ENCODE measurements at regions not wholly inside any gene's neighbourhood (a gene's known extent, or its start where the extent isn't known, plus 50 kb on each side); places are given as distances from the start of the nearest gene placed in this dataset.
A peak's percentile ranks its signal among the peaks of the same experiment; 100 is the strongest.

GRCh38 chr10:94052866-94053791, 59.4 kb downstream of the PLCE1 start:
- DNase-seq: peak; percentile 43
- TF ChIP-seq, protein P1, sequence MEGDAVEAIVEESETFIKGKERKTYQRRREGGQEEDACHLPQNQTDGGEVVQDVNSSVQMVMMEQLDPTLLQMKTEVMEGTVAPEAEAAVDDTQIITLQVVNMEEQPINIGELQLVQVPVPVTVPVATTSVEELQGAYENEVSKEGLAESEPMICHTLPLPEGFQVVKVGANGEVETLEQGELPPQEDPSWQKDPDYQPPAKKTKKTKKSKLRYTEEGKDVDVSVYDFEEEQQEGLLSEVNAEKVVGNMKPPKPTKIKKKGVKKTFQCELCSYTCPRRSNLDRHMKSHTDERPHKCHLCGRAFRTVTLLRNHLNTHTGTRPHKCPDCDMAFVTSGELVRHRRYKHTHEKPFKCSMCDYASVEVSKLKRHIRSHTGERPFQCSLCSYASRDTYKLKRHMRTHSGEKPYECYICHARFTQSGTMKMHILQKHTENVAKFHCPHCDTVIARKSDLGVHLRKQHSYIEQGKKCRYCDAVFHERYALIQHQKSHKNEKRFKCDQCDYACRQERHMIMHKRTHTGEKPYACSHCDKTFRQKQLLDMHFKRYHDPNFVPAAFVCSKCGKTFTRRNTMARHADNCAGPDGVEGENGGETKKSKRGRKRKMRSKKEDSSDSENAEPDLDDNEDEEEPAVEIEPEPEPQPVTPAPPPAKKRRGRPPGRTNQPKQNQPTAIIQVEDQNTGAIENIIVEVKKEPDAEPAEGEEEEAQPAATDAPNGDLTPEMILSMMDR (IDR thresholded peaks at IDR 0.05): no peak
- peak overlapping the region; percentile 43 for H3K4me3 Mint-ChIP-seq
- peaks cover 6% of the 10 kb centered on the region for H3K27me3 Mint-ChIP-seq (ENCODE audit: insufficient read depth)
- peak overlapping the region; percentile 63 for H3K27ac Mint-ChIP-seq
- no peaks in the 10 kb centered on the region for H3K36me3 Mint-ChIP-seq (ENCODE audit: low read depth)
- H3K9me3 Mint-ChIP-seq: no peaks in the 10 kb centered on the region
- peaks cover 21% of the 10 kb centered on the region for H3K4me1 Mint-ChIP-seq (ENCODE audit: low read depth)

DNA sequence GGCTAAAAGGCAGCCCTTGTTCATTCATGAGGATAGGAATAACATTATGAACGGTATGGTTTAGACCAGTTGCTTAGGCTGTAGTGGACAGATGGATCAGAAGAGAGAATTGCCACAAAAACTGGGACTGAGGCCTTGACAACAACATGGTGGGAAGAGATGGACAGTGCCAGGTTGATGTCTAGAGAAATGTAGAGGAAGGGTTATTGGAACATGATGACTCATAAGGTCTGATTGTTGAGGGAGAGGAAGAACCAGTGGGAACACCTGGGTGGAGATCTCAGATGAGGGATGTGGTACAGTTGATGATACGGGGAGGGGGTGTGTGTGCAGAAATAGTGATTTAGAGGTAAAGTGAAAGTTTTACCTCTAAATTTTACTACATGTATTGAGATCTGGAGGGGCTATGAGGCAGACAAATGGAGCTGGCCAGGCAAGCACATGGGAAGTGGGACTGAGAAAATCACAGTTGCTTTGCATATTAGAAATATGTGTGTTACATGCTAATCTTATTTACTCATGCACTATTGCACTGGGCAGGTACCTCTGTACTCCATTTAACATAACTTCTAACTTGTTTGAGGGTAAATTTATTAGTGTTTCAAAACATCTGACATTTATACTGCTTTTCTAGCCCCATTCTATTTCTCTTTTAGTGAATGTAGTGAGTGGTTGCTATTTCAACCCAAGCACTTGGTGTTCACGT, 65.6 kb downstream of the PLCE1 start:
- DNase-seq: no peak
- no peak overlapping the region for H3K4me3 Mint-ChIP-seq
- peaks cover 10% of the 10 kb centered on the region for H3K27me3 Mint-ChIP-seq (ENCODE audit: insufficient read depth)
- H3K9me3 Mint-ChIP-seq: no peaks in the 10 kb centered on the region
- H3K27ac Mint-ChIP-seq: no peak overlapping the region
- H3K36me3 Mint-ChIP-seq (ENCODE audit: low read depth): no peaks in the 10 kb centered on the region
- TF ChIP-seq, protein P1 (IDR thresholded peaks at IDR 0.05): no peak
- H3K4me1 Mint-ChIP-seq (ENCODE audit: low read depth): no peaks in the 10 kb centered on the region; the same call in 1 of the 2 replicates

DNA sequence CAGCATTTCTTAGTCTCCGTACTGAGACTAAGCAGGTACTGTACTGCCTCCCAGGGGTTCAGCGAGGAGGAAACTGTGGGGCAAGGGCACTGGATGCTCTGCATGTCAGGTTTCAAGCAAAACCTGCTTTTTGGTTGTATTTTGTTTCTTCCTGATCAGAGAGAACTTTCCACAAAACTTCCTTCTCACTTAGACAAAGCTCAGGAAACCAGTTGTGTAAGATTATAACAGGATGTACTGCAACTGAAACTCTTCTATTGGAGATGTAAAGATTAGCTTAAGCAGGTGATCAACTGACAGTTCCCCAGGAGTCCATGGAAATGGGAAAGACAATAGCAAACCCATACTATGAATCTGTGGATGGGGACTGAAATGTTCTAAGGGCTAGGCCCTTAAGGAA, 67.3 kb downstream of the PLCE1 start:
- H3K4me1 Mint-ChIP-seq (ENCODE audit: low read depth): no peaks in the 10 kb centered on the region; the same call in 1 of the 2 replicates
- H3K4me3 Mint-ChIP-seq: no peak overlapping the region
- DNase-seq: no peak
- H3K27ac Mint-ChIP-seq: no peak overlapping the region
- no peaks in the 10 kb centered on the region for H3K9me3 Mint-ChIP-seq
- no peaks in the 10 kb centered on the region for H3K36me3 Mint-ChIP-seq (ENCODE audit: low read depth)
- TF ChIP-seq, protein P1 (IDR thresholded peaks at IDR 0.05): no peak
- H3K27me3 Mint-ChIP-seq (ENCODE audit: insufficient read depth): peaks cover 11% of the 10 kb centered on the region

- DNase-seq: no peak
- TF ChIP-seq, protein P1 (IDR thresholded peaks at IDR 0.05): no peak
- Mint-ChIP-seq H3K36me3 (ENCODE audit: low read depth) (no peaks in the 10 kb centered on the region), H3K9me3 (no peaks in the 10 kb centered on the region), H3K4me3 (no peak overlapping the region), H3K4me1 (ENCODE audit: low read depth) (no peaks in the 10 kb centered on the region), H3K27ac (no peak overlapping the region), H3K27me3 (ENCODE audit: insufficient read depth) (peaks cover 16% of the 10 kb centered on the region)
Observed at GRCh38 chr10:94062611-94063010, 68.9 kb downstream of the PLCE1 start.

DNA sequence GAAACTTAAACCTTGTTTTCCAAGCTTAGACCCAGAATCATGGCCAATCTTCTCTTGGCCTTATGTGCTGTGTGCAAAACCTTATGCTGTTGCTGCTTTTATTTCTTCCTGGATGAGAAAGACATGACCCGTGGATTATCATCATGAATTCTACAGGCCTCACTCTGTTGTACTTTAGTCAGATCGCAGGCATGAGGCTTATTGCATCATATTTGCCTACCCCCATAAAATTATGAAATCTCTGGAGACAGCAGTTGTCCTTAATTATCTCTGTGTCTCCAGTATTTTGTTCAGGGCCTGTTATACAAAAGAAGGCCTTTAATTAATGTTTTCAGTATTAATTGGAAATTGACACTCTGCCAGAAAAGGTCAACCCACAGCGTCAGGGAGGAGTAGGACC, 71.6 kb downstream of the PLCE1 start:
- Mint-ChIP-seq H3K9me3 (no peaks in the 10 kb centered on the region), H3K4me3 (no peak overlapping the region), H3K4me1 (ENCODE audit: low read depth) (no peaks in the 10 kb centered on the region), H3K27me3 (ENCODE audit: insufficient read depth) (peaks cover 12% of the 10 kb centered on the region), H3K27ac (no peak overlapping the region), H3K36me3 (ENCODE audit: low read depth) (no peaks in the 10 kb centered on the region)
- TF ChIP-seq, protein P1 (IDR thresholded peaks at IDR 0.05): no peak
- DNase-seq: no peak
